ENCODE measurements at regions not wholly inside any gene's neighbourhood (a gene's known extent, or its start where the extent isn't known, plus 50 kb on each side); places are given as distances from the start of the nearest gene placed in this dataset.

DNA sequence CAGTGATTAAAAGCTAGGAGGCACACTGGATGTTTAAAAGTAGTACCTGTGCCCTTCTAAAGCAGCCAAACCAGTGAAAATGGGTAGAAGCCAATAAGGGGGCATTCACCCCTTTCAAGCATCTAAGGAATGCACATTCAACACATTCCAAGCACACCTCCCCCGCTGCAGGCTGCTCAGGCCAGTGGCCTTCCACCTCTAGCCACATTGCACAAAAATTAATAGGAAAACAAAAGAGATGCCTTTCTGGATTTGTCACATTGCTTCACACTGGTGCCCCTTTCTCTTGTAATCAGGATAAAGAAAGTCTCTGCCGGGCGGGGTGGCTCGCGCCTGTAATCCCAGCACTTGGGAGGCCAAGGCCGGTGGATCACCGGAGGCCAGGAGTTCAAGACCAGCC lies 834.0 kb downstream of the USP25 start:
- WGBS = 98% methylated on average over 7 of the region's 7 CpGs
- no peaks in the 10 kb centered on the region for H3K36me3 ChIP-seq (ENCODE audit: control insufficient read depth in 2 of 2, insufficient read depth in 2 of 2, low read length in 1 of 2)
- H3K4me1 ChIP-seq (ENCODE audit: control insufficient read depth in 2 of 2, insufficient read depth in 2 of 2, low read length in 2 of 2) = no peaks in the 10 kb centered on the region
- H3K27me3 ChIP-seq (ENCODE audit: control insufficient read depth in 2 of 2, insufficient read depth in 1 of 2, low read length in 1 of 2) = no peaks in the 10 kb centered on the region
- DNase-seq (ENCODE audit: low read depth in 6 of 9, low spot score in 9 of 9) = no peak
- H3K9me3 ChIP-seq (ENCODE audit: control insufficient read depth in 2 of 2, insufficient read depth in 1 of 2, low read length in 1 of 2) = no peaks in the 10 kb centered on the region
- H3K4me3 ChIP-seq (ENCODE audit: low read length in 2 of 2) = no peak overlapping the region
- no peak overlapping the region for H3K27ac ChIP-seq (ENCODE audit: low read depth in 1 of 2, low read length in 1 of 2)

DNA sequence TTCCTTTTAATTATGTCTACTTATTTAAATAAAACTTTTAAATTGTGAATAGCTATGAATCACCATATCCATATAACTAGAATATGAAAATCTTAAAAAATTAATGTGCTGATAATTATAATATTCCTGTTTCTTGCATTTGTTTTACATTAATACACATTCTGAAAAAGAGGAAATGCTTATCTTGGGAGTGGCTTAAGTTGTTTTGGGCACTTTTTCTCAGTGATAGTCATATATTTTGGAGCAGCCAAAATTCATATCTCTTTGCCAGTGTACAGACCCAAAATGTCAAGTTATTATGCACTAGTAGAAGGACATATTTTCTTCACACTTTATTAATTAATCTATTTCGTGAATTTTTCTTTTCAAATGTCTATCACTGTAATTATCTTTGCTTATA lies 838.5 kb downstream of the USP25 start:
- DNase-seq (ENCODE audit: low read depth in 6 of 9, low spot score in 9 of 9) = no peak
- Histone ChIP-seq H3K4me3 (ENCODE audit: low read length in 2 of 2) (no peak overlapping the region), H3K36me3 (ENCODE audit: control insufficient read depth in 2 of 2, insufficient read depth in 2 of 2, low read length in 1 of 2) (no peaks in the 10 kb centered on the region), H3K27me3 (ENCODE audit: control insufficient read depth in 2 of 2, insufficient read depth in 1 of 2, low read length in 1 of 2) (no peaks in the 10 kb centered on the region), H3K9me3 (ENCODE audit: control insufficient read depth in 2 of 2, insufficient read depth in 1 of 2, low read length in 1 of 2) (no peaks in the 10 kb centered on the region), H3K27ac (ENCODE audit: low read depth in 1 of 2, low read length in 1 of 2) (no peak overlapping the region), H3K4me1 (ENCODE audit: control insufficient read depth in 2 of 2, insufficient read depth in 2 of 2, low read length in 2 of 2) (no peaks in the 10 kb centered on the region)
- WGBS = 89% methylated on average over 1 of the region's 1 CpG

DNA sequence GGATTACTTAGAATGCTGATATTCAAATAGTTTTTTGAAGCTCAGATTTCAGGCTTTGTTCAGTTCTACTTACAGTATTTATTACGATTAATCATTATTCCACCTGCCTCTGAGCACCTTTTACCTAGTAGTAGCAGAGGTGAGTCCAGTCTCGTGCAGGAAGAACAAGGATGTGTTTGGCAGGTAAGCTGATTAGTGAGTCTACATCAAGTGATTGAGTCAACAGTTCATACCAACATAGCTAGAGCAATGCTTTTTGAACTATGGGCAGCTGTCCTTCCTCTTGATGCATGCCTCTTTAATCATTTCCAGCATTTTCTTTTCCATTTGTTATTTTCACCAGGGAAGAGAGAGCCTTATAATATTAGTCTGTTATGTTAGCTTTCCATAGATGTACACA lies 838.9 kb downstream of the USP25 start:
- H3K4me1 ChIP-seq (ENCODE audit: control insufficient read depth in 2 of 2, insufficient read depth in 2 of 2, low read length in 2 of 2) = no peaks in the 10 kb centered on the region
- H3K27ac ChIP-seq (ENCODE audit: low read depth in 1 of 2, low read length in 1 of 2) = no peak overlapping the region
- H3K27me3 ChIP-seq (ENCODE audit: control insufficient read depth in 2 of 2, insufficient read depth in 1 of 2, low read length in 1 of 2) = no peaks in the 10 kb centered on the region
- H3K9me3 ChIP-seq (ENCODE audit: control insufficient read depth in 2 of 2, insufficient read depth in 1 of 2, low read length in 1 of 2) = no peaks in the 10 kb centered on the region
- no peak overlapping the region for H3K4me3 ChIP-seq (ENCODE audit: low read length in 2 of 2)
- H3K36me3 ChIP-seq (ENCODE audit: control insufficient read depth in 2 of 2, insufficient read depth in 2 of 2, low read length in 1 of 2) = no peaks in the 10 kb centered on the region
- WGBS = 90% methylated on average over 2 of the region's 2 CpGs
- no peak for DNase-seq (ENCODE audit: low read depth in 6 of 9, low spot score in 9 of 9)

DNA sequence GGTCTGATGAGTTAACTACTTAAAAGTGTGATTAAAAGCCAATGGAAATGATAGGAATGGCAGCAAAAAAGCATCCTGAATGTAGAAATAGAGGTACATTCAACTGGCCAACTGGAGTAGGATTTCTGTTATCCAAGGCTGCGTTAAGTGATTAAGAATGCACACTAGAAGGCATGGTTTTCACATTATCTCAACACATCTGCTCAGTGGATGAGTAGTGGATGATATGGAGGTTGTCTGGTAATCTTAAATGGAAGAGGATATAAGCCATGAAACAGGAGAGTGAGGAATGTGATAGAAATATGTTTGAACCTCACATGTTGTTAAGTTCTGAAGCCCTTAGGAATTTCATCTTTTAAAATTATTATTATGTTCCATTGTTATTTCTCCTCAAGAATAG lies 839.9 kb downstream of the USP25 start:
- no peak overlapping the region for H3K27ac ChIP-seq (ENCODE audit: low read depth in 1 of 2, low read length in 1 of 2)
- no peaks in the 10 kb centered on the region for H3K4me1 ChIP-seq (ENCODE audit: control insufficient read depth in 2 of 2, insufficient read depth in 2 of 2, low read length in 2 of 2)
- H3K9me3 ChIP-seq (ENCODE audit: control insufficient read depth in 2 of 2, insufficient read depth in 1 of 2, low read length in 1 of 2) = no peaks in the 10 kb centered on the region
- H3K36me3 ChIP-seq (ENCODE audit: control insufficient read depth in 2 of 2, insufficient read depth in 2 of 2, low read length in 1 of 2) = no peaks in the 10 kb centered on the region
- no peak overlapping the region for H3K4me3 ChIP-seq (ENCODE audit: low read length in 2 of 2)
- no peaks in the 10 kb centered on the region for H3K27me3 ChIP-seq (ENCODE audit: control insufficient read depth in 2 of 2, insufficient read depth in 1 of 2, low read length in 1 of 2)
- WGBS = 100% methylated on average over 1 of the region's 1 CpG
- DNase-seq (ENCODE audit: low read depth in 6 of 9, low spot score in 9 of 9) = no peak

DNA sequence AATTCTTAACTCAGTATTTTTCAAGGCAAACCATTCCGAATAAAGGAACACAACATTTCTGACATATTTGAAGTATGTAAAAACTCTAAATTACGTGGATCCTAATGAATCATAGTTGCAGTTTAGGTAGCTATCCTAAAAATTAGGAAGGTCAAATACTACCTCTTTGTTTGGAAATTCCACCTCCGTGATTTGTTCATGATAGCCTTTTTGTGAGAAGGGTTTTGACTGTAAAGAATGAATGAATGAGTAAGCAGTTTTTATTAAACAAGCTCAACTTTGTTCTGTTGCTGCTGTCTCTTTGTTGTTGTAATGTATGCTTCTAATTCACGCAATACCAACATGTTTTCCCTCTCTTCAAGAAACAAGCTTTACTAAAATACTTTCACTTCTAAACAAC lies 840.4 kb downstream of the USP25 start:
- no peaks in the 10 kb centered on the region for H3K9me3 ChIP-seq (ENCODE audit: control insufficient read depth in 2 of 2, insufficient read depth in 1 of 2, low read length in 1 of 2)
- DNase-seq (ENCODE audit: low read depth in 6 of 9, low spot score in 9 of 9) = no peak
- H3K4me1 ChIP-seq (ENCODE audit: control insufficient read depth in 2 of 2, insufficient read depth in 2 of 2, low read length in 2 of 2) = no peaks in the 10 kb centered on the region
- H3K4me3 ChIP-seq (ENCODE audit: low read length in 2 of 2) = no peak overlapping the region
- H3K36me3 ChIP-seq (ENCODE audit: control insufficient read depth in 2 of 2, insufficient read depth in 2 of 2, low read length in 1 of 2) = no peaks in the 10 kb centered on the region
- no peak overlapping the region for H3K27ac ChIP-seq (ENCODE audit: low read depth in 1 of 2, low read length in 1 of 2)
- H3K27me3 ChIP-seq (ENCODE audit: control insufficient read depth in 2 of 2, insufficient read depth in 1 of 2, low read length in 1 of 2) = no peaks in the 10 kb centered on the region
- 87% methylated on average over 4 of the region's 4 CpGs for WGBS

DNA sequence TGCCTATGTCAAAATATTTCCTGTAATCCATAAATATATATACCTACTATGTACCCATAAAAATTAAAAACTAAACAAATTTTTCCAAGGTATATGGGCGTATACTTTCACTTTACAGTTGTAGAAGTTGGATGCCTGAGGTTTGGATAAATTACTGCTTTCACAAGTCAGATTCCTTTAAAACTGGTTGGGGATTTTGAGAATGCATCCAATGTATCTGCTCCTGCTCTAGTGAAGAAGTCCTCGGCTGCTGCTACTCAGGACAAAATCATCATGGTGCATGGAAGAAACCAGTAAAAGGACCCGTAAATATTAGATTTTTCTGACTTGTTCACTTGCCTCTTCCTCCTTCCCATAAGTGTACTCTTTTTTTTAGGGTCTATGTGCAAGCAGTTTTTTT lies 841.1 kb downstream of the USP25 start:
- DNase-seq (ENCODE audit: low read depth in 6 of 9, low spot score in 9 of 9) = no peak

DNA sequence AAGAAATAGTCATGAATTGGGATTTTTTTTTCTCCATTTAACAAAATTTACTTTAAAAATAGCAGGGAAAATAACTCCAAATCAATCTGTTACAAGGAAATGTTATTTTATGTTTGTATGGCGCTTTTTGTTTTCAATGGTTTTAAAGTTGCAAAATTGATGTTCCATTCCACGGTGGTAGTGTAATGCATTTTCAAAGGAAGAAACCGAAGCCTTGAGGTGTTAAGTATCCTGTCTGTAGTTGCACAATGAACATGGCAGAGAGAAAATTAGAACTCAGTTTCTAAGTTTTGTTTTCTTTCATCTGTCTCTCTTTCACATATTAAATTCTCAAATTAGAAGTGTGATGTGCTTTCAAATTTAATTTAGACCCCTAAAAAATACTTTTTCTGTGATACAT lies 841.8 kb downstream of the USP25 start:
- no peak for DNase-seq (ENCODE audit: low read depth in 6 of 9, low spot score in 9 of 9)
- Histone ChIP-seq H3K4me1 (ENCODE audit: control insufficient read depth in 2 of 2, insufficient read depth in 2 of 2, low read length in 2 of 2) (no peaks in the 10 kb centered on the region), H3K9me3 (ENCODE audit: control insufficient read depth in 2 of 2, insufficient read depth in 1 of 2, low read length in 1 of 2) (no peaks in the 10 kb centered on the region), H3K27ac (ENCODE audit: low read depth in 1 of 2, low read length in 1 of 2) (no peak overlapping the region), H3K36me3 (ENCODE audit: control insufficient read depth in 2 of 2, insufficient read depth in 2 of 2, low read length in 1 of 2) (no peaks in the 10 kb centered on the region), H3K4me3 (ENCODE audit: low read length in 2 of 2) (no peak overlapping the region), H3K27me3 (ENCODE audit: control insufficient read depth in 2 of 2, insufficient read depth in 1 of 2, low read length in 1 of 2) (no peaks in the 10 kb centered on the region)
- WGBS = 97% methylated on average over 3 of the region's 3 CpGs

More for the DNA sequence above, 841.1 kb downstream of the USP25 start:
- no peak overlapping the region for H3K27ac ChIP-seq (ENCODE audit: low read depth in 1 of 2, low read length in 1 of 2)
- no peaks in the 10 kb centered on the region for H3K9me3 ChIP-seq (ENCODE audit: control insufficient read depth in 2 of 2, insufficient read depth in 1 of 2, low read length in 1 of 2)
- no peaks in the 10 kb centered on the region for H3K4me1 ChIP-seq (ENCODE audit: control insufficient read depth in 2 of 2, insufficient read depth in 2 of 2, low read length in 2 of 2)
- H3K36me3 ChIP-seq (ENCODE audit: control insufficient read depth in 2 of 2, insufficient read depth in 2 of 2, low read length in 1 of 2) = no peaks in the 10 kb centered on the region
- no peaks in the 10 kb centered on the region for H3K27me3 ChIP-seq (ENCODE audit: control insufficient read depth in 2 of 2, insufficient read depth in 1 of 2, low read length in 1 of 2)
- H3K4me3 ChIP-seq (ENCODE audit: low read length in 2 of 2) = no peak overlapping the region
- 95% methylated on average over 3 of the region's 3 CpGs for WGBS

DNA sequence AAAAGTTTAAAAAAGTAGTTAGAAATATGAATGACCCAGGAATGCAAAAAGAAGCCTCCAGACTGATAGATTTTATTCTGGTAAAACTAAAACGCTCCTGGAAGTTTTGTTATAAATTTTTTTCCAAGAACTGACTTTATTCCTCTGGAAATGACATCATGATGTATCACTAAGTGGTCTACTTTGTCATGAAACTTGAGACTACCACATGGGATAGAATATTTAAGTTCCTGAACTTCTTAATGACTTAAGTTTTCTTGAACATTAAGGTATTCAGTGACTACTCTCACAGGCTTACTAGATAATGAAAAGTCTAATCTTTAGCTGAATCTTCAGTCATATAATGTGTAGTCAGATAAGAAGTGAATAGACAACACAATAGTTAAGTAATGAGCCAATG lies 842.2 kb downstream of the USP25 start:
- H3K36me3 ChIP-seq (ENCODE audit: control insufficient read depth in 2 of 2, insufficient read depth in 2 of 2, low read length in 1 of 2) = no peaks in the 10 kb centered on the region
- no peak for DNase-seq (ENCODE audit: low read depth in 6 of 9, low spot score in 9 of 9)
- H3K9me3 ChIP-seq (ENCODE audit: control insufficient read depth in 2 of 2, insufficient read depth in 1 of 2, low read length in 1 of 2) = no peaks in the 10 kb centered on the region
- 90% methylated on average over 1 of the region's 1 CpG for WGBS
- no peak overlapping the region for H3K4me3 ChIP-seq (ENCODE audit: low read length in 2 of 2)
- no peaks in the 10 kb centered on the region for H3K27me3 ChIP-seq (ENCODE audit: control insufficient read depth in 2 of 2, insufficient read depth in 1 of 2, low read length in 1 of 2)
- no peaks in the 10 kb centered on the region for H3K4me1 ChIP-seq (ENCODE audit: control insufficient read depth in 2 of 2, insufficient read depth in 2 of 2, low read length in 2 of 2)
- no peak overlapping the region for H3K27ac ChIP-seq (ENCODE audit: low read depth in 1 of 2, low read length in 1 of 2)

DNA sequence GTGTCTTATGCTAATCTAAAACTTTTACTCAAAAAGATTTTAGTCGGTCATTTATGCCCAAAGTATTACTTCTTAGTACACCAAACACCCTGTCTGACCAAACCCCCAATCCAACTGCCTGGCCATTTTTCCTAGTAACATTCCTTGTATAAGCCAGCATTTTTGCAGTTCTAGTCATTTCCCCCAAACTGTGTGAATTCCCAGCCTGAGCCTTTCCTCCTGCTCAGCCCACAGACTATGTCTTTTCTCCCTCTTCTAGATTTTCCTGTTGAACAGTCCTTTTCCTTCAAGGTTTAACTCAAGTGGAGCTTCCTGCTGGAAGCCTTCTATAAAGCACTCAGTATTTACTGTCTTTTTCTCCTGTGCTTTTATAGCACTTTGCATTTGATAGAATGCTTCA lies 843.8 kb downstream of the USP25 start:
- no peaks in the 10 kb centered on the region for H3K36me3 ChIP-seq (ENCODE audit: control insufficient read depth in 2 of 2, insufficient read depth in 2 of 2, low read length in 1 of 2)
- DNase-seq (ENCODE audit: low read depth in 6 of 9, low spot score in 9 of 9) = no peak
- WGBS = 100% methylated on average over 1 of the region's 1 CpG
- no peak overlapping the region for H3K27ac ChIP-seq (ENCODE audit: low read depth in 1 of 2, low read length in 1 of 2)
- H3K4me3 ChIP-seq (ENCODE audit: low read length in 2 of 2) = no peak overlapping the region
- H3K4me1 ChIP-seq (ENCODE audit: control insufficient read depth in 2 of 2, insufficient read depth in 2 of 2, low read length in 2 of 2) = no peaks in the 10 kb centered on the region
- H3K9me3 ChIP-seq (ENCODE audit: control insufficient read depth in 2 of 2, insufficient read depth in 1 of 2, low read length in 1 of 2) = no peaks in the 10 kb centered on the region
- H3K27me3 ChIP-seq (ENCODE audit: control insufficient read depth in 2 of 2, insufficient read depth in 1 of 2, low read length in 1 of 2) = no peaks in the 10 kb centered on the region

DNA sequence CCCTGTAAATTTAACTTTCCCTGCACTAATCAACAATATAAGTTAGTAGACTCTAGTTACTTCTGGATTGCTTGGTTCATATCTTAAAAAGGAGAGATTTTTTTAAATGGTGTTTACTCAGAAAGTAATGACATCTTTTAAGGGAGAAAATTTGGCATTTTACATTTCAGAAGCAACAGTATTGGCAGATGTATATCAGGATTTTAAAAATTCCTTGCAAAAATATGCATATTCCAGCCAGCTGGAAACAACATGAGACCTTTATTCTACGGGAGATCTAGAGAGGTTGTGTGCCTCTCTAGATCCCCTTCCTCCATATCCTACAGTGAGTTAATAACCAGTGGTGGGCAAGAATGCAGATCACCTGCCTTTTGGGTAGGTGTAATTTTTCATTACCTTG lies 848.2 kb downstream of the USP25 start:
- Histone ChIP-seq H3K27me3 (ENCODE audit: control insufficient read depth in 2 of 2, insufficient read depth in 1 of 2, low read length in 1 of 2) (no peaks in the 10 kb centered on the region), H3K9me3 (ENCODE audit: control insufficient read depth in 2 of 2, insufficient read depth in 1 of 2, low read length in 1 of 2) (no peaks in the 10 kb centered on the region), H3K36me3 (ENCODE audit: control insufficient read depth in 2 of 2, insufficient read depth in 2 of 2, low read length in 1 of 2) (no peaks in the 10 kb centered on the region), H3K4me1 (ENCODE audit: control insufficient read depth in 2 of 2, insufficient read depth in 2 of 2, low read length in 2 of 2) (no peaks in the 10 kb centered on the region), H3K27ac (ENCODE audit: low read depth in 1 of 2, low read length in 1 of 2) (no peak overlapping the region), H3K4me3 (ENCODE audit: low read length in 2 of 2) (no peak overlapping the region)
- WGBS = 96% methylated on average over 1 of the region's 1 CpG
- no peak for DNase-seq (ENCODE audit: low read depth in 6 of 9, low spot score in 9 of 9)
